ENCODE measurements at regions not wholly inside any gene's neighbourhood (a gene's known extent, or its start where the extent isn't known, plus 50 kb on each side); places are given as distances from the start of the nearest gene placed in this dataset.
"Not testable (repeated sequence)": the region's sequence is repeated elsewhere in the genome, so short reads cannot be mapped to it uniquely, and the experiment has no call there.

DNA sequence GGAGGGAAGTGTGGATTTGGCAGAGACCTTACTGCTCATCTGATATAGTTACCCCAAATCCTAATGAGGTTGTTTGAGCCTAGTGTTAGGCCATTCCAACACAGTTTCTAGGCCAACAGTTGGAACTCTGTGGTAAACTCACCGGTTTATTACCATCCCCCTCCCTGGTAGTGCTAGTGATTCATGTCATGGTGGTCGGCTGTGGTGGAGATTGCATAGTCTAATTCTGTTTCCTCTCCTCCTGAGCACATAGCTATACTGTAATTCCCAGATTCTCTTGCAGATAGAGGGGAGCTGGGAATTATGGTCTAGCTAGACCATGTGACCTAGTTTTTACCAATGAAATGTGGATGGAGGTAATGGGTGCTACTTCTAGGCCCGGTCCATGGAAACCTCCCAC, 123.7 kb upstream of the KIF26B start:
- intact Hi-C loops (cut with micrococcal nuclease), result no loop called here

DNA sequence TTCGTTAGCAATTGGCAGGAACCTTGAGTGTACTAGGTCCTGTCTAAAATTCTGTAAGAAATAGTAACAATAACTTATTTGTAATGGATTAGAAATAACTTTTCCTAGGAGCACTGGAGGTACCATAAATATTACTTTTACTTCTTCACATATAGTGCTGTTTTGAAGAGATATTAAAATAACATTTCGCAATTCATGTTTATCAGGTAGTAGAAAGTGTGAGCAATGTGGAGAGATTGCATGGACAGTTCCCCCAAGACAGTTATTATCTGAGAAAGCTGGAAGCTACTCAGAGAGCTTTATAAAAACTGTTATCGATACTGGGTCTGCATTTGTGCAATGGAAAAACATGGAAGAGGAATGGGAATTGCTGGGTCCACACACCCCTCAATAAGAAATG, 128.5 kb upstream of the KIF26B start:
- intact Hi-C loops (cut with micrococcal nuclease), result no loop called here

DNA sequence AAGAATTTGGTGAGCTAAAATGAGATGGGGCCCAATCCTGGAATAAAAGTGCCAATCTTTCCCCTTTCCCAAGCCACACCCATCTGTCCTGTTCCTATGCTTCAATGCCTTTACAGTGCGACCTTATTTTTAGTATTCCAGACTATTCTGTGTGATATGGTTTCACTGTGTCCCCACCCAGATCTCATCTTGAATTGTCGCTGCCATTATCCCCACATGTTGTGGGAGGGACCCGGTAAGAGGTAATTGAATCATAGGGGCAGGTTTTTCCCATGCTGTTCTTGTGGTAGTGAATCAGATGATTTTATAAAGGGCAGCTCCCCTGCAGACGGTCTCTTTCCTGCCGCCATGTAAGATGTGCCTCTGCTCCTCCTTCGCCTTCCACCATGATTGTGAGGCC, 129.3 kb upstream of the KIF26B start:
- intact Hi-C loops (cut with micrococcal nuclease), result no loop called here

DNA sequence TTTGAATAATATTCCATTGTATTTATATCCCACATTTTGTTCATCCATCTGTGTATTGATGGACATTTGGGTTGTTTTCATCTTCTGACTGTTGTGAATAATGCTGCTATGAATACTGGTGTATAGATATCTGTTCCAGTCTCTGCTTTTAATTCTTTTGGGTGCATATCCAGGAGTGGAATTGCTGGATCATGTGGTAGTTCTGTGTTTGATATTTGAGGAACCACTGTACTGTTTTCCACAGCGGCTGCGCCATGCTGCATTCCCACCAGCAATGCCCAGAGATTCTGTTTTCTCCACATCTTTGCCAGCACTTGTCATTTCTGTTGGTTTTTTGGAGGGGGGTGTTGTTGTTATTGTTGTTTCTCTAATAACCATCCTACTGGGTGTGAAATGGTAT, 131.6 kb upstream of the KIF26B start:
- intact Hi-C loops (cut with micrococcal nuclease), result no loop called here

DNA sequence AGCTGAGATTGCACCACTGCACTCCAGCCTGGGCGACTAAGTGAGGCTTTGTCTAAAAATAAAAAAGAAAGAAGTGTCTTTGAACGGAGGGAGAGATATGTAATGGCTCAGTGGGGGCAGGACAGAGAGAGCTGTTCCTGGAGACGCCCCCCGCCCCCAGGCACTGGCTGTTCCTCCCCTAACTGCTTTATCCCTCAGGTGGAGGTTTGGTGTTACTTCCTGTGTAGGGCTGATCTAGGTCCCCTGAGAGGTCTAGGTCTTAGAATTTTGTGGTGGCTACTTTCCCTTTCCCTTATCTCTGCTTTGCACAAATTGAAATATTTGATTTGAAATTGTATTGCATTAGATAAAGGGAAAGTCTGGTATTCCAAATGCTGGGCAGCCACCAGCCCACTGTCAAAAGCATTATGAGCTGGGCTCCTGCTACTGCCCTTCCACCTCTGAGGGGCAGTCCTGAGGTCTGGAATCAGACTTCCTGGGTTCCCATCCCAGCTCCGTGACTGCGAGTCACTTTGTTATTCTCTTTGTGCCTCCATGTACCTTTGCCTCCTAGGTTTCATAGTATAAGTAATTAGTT, 134.8 kb upstream of the KIF26B start:
- intact Hi-C loops (cut with micrococcal nuclease), result no loop called here

DNA sequence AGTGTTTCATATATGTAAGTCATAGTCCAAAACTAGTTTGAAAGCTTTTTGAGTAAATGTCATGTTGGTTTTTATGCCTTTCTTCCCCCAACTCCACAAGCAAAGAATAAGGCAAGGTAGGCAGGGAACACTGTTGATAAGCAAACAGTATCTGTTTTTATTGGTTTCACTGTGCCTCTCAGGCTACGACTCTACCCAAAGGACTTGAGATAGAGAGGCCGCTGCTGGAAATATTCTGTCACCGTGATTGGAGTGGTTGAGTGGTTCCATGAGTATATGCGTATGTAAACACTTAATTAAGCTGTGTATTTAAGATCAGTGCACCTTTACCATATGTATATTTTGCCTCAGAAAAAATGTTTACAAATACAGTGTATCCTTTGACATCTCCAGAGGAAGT, 138.1 kb upstream of the KIF26B start:
- intact Hi-C loops (cut with micrococcal nuclease), result no loop called here

DNA sequence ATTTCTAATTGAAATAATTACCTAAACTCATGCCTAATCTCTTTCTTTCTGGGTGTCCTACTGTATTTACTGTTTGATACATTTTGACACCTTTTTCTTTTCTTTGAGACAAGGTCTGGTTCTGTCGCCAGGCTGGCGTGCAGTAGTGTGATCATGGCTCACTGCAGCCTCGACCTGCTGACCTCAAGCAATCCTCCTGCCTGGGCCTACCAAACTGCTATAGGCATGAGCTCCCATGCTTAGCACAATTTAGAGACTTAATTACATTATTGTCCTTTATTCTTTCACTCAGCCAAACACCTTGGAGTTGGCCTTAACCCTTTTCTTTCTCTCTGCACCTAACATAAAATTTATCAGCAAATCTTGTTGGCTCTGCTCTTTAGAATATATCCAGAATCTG, 139.8 kb upstream of the KIF26B start:
- intact Hi-C loops (cut with micrococcal nuclease), result no loop called here

DNA sequence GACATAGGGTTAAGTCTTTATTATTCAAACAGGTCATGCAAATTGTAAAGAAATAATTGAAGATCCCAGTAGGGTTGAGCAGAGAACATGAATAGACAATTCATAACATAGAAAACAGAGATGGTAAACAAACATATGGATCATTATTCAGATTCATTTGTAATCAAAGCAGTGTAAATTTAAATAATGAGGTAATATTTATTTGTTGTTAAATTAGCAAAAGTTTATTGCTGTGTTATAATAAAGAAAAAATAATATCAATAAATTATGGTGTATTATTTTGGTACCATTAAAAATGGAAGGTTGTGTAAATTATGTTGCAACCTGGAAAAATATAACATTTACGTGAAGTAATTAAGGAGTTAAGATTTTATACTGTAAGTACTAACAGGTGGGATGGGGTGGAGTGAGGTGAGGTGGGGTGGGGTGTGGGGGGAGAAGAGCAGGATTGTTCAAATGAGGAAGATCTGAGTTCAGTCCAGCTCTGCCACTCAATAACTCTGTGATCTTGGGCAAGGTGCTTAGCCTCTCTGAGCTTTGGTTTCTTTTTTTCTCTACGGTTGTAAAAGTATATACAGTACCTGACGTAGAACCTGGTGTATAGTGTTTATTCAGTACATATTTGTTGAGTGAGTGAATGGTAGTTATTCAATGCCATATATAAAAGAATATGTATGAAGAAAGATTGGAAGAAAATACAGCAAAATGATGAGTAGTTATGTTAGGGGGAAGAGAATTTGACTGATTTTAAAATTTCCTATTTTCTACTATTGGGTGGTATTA, 140.3 kb upstream of the KIF26B start:
- intact Hi-C loops (cut with micrococcal nuclease), result no loop called here

DNA sequence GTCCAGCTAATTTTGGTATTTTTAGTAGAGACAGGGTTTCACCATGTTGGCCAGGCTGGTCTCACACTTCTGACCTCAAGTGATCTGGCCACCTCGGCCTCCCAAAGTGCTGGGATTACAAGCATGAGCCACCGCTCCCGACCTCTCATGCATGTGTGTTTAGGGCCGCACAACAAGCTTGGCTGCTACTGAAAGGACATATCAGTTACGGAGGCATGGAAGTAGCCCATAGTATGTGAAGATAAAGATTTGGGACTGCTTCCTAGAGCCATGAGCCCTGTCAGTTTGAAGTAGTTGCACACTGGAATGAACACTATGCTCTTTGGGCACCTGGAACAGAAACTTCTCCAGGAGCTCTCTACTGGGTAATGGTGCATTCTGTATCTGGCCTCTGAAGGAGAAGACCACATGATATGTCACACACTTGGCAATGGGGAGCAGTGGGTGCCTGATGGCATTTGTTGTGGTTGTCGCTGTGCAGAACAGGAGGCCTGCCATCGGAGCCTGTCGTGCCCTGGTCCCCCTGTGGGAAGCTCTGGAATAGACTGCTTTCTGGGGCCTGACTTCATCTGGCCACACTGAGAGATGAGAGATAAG, 144.7 kb upstream of the KIF26B start:
- intact Hi-C loops (cut with micrococcal nuclease), result no loop called here

DNA sequence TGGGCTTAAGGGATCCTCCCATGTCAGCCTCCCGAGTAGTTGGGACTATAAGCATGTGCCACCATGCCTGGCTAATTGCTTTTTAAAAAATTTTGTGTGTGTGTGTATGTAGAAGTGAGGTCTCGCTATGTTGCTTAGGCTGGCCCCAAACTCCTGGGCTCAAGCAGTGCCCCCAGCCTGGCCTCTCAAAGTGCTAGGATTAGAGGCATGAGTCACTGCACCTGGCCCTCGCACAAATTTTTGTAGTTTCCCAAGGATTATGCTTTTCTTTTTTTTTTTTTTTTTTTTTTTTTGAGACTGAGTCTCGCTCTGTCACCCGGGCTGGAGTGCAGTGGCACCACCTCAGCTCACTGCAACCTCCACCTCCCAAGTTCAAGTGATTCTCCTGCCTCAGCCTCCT, 144.4 kb upstream of the HNRNPU start:
- intact Hi-C loops (cut with micrococcal nuclease), result no loop called here

DNA sequence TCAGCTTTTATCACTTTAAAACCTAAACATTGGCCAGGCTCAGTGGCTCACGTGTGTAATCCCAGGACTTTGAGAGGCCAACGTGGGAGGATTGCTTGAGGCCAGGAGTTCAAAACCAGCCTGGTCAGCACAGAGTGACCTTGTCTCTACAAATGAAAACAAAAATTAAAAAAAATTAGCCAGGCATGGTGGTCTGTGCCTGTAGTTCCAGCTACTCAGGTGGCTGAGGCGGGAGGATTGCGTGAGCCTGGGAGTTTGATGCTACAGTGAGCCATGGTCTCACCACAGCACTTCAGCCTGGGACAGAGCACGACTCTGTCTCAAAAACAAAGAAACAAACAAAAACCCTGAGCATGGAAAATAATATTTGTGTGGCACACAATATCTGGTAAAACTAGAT, 143.5 kb upstream of the HNRNPU start:
- intact Hi-C loops (cut with micrococcal nuclease), result no loop called here

DNA sequence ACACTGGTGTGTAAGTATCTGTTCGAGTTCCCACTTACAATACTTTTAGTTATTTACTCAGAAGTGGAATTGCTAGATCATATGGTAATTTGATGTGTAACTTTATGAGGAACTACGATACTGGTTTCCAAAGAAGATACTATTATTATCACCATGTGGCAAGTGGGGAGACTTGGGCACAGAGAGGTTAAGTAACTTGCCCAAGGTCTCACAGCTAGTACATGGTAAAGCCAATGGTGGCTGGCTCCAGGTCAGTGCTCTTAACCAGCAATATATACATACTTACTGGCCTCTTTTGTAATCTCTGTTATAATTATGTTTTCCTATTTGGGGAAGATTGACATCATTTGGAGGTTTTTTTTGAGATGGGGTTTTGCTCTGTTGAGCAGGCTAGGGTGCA, 138.9 kb upstream of the HNRNPU start:
- intact Hi-C loops (cut with micrococcal nuclease), result no loop called here

DNA sequence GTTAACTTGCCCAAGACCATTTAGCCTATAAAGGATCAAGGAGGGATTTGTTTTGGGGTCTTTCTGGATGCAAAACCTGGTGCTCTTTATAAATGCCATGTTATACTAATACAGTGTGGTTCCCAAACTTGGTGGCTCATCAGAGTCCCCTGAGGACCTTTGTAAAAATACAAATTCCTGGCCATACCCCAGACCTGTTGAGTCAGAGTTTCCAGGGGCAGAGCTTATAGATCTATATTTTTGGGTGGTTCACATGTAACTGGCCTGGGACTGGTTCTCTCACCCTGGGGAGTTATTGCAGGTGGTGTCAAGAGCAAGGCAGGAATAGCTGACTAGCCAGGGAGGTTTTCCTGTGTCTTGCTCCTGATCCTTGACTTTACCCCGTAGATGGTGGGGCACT, 136.9 kb upstream of the HNRNPU start:
- intact Hi-C loops (cut with micrococcal nuclease), result no loop called here

DNA sequence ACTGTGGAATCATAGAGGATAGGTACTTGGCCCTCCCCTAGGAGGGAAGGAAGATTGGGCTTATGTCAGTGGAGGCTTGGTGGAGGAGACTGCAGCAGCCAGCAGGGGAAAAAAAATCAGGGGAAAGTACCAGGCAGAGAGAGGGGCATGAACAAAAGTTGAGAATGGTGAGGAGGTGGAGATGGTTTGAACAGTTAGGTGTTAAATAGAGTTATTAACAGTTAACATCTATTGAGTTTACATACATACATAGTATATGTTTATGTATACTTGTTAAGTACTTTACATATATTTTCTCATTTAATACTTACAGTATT, 136.5 kb upstream of the HNRNPU start:
- intact Hi-C loops (cut with micrococcal nuclease), result no loop called here

DNA sequence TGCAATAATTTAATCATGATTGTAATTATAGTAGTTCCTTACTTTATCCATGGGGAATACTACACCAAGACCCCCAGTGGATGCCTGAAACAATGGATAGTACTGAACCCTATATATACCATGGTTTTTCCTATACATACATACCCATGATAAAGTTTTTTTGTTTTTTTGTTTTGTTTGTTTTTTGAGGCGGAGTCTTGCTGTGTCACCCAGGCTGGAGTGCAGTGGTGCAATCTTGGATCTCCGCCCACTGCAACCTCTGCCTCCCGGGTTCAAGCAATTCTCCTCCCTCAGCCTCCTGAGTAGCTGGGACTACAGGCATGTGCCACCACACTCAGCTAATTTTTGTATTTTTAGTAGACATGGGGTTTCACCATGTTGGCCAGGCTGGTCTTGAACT, 135.3 kb upstream of the HNRNPU start:
- intact Hi-C loops (cut with micrococcal nuclease), result not testable (repeated sequence)

DNA sequence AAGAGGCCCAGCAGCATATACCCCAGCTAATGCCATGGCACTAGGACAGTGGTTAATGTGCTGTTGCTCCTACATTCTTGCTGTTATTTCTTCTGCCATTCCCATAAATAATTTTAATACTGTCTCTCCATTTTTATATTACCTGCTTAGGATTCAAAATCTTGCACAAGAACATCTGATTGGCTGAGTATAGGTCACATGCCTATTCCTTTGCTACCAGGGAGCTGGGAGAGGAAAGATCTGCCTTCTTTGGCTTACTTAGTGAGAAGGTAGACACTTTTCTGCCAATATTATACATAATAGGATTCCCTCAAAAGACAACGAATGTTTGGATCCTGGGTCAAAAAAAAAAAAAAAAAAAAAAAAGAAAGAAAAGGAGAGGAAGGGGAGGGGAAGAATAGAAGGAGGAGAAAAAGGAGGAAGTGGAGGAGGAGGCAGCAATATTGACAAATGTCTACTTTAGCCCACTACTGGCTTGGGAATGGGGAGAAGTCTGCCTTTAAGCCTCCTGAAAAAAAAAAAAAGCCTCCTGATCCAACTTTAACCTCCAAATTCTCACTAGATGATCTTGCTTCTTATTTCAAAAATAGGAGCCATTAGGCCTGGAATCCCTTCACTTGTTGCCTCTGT, 134.5 kb upstream of the HNRNPU start:
- intact Hi-C loops (cut with micrococcal nuclease), result no loop called here

DNA sequence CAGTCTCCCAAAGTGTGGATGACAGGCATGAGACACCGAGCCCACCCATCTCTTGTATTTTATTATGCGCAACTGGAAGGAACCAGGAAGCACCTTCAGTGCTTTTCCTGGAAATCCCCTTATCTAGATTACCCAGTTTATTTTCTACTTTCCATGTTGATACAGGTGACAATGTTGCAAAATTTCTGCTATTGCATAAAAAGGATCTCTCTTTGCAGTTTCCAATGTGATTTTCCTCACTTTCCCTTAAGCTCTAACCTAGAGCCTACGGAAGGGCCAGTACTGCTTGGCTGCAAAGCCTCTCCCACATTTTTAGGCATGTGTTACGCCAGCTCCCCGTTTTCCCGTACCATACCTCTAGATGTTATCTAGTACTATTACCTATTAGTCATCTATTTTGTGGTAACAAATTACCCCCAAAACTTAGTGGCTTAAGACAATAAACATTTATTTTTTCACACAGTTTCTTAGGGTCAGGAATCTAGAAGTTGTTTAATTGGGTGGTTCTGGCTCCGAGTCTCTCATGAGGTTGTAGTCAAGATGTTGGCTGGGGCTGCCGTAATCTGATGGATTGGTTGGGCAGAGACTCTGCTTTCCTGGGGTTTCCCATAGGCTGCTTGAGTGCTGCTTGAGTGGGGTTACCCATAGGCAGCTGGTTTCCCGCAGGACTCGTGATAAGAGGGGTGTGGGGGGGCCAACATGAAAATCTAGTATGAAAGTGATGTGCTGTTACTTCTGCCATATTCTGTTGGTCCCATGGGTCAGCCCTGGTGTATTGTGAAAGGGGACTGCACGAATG, 131.5 kb upstream of the HNRNPU start:
- intact Hi-C loops (cut with micrococcal nuclease), result no loop called here

DNA sequence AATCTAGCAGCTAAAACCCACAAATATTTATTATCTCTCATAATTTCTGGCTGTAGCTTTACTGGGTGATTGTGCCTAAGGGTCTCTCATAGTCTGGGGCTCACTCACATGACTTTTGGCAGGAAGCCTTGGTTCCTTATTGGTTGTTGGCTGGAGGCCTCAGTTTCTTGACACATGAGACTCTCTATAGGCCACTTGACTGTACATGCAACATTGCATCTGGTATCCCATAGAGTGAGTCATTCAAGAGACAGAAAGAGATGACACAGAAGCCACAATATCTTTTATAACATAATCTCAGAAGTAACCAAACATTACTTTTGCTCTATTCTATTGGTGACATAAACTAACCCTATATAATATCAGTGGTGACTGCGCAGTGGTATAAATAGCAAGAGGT, 128.5 kb upstream of the HNRNPU start:
- intact Hi-C loops (cut with micrococcal nuclease), result no loop called here

DNA sequence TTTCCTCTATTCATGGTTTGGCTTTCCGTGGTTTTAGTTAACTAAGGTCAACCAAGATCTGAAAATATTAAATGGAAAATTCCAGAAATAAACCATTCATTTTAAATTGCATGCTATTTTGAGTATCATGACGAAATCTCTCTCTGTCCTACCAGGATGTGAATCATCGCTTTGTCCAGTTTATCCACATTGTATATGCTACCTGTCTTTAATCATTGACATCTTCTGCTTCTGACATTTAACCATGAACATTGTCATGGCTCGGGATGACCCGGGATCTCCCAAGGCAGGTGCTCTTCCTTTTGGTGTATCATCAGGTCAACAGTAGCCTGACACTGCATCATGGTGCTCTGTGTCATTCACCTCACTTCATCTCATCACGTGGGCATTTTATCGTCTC, 125.5 kb upstream of the HNRNPU start:
- intact Hi-C loops (cut with micrococcal nuclease), result no loop called here

DNA sequence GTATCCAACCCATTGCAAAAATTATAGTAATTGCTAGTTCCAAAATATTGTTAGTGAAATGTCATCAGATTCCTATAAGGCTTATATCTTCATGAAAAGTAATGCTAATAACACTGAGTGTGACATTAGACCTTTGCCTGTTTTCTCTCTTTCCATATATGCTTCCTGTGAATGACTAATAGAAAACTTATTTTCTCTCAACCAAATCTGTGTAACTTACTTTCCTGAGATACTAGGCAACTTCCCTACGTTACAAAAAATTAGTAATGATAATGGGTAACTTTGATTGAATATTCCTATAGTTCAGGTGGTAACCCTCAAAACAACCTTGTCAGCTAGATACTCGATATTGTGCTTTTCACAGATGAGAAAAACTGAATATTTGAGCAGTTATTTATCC, 124.2 kb upstream of the HNRNPU start:
- intact Hi-C loops (cut with micrococcal nuclease), result no loop called here

DNA sequence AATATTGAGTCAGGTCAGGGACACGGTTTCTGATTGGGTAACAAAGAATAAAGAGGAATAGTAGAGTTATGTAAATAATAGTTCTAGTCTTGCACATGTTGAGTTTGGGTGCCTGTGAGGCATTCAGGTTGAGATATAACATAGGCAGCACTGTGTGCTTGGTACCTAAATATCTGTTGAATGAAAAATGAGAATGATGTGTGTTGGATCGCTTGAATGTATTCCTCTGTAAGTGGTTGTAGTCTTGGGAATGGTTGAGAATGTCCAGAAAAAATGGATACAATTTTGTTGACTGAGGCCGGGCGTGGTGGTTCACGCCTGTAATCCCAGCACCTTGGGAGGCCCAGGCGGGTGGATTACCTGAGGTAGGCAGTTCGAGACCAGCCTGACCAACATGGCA, 116.3 kb upstream of the HNRNPU start:
- intact Hi-C loops (cut with micrococcal nuclease), result no loop called here

DNA sequence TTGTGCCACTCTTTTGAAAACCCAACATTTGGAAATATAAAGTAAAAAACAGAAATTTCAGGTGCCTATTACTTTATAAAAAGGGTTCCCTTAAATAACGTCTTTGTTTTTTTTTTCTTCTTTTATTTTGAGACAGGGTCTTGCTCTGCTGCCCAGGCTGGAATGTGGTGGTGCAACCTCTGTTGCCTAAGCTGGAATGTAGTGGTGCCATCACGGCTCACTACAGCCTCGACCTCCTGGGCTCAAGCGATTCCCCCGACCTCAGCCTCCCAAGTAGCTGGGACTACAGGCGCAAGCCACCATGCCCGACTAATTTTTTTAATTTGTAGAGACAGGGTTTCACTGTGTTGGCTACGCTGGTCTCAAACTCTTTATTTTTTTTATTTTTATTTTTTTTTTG, 110.2 kb upstream of the HNRNPU start:
- intact Hi-C loops (cut with micrococcal nuclease), result loop anchor here (5.0 to 10.0 kb wide), 4 partner anchors 57 to 920 kb away; partner anchors contain the start of gene ZBTB18

Data from T-helper 2 cell treated with Interferon-gamma antibody and Interleukin-4, amounts not matched to agents 100 ng/mL and 5 ng/mL, for 36 hours (primary cell).